GM12874 (cell line): ENCODE measurements at regions not wholly inside any gene's neighbourhood (a gene's known extent, or its start where the extent isn't known, plus 50 kb on each side); places are given as distances from the start of the nearest gene placed in this dataset.

Experiments
- CTCF ChIP-seq: IDR thresholded peaks from 2 replicates; pipeline ENCODE4 v1.5.1; 2011; ENCODE audit warnings: low read depth, mild to moderate bottlenecking, control low read depth, low read length, moderate library complexity; ENCODE audit not compliant: insufficient read depth

DNA sequence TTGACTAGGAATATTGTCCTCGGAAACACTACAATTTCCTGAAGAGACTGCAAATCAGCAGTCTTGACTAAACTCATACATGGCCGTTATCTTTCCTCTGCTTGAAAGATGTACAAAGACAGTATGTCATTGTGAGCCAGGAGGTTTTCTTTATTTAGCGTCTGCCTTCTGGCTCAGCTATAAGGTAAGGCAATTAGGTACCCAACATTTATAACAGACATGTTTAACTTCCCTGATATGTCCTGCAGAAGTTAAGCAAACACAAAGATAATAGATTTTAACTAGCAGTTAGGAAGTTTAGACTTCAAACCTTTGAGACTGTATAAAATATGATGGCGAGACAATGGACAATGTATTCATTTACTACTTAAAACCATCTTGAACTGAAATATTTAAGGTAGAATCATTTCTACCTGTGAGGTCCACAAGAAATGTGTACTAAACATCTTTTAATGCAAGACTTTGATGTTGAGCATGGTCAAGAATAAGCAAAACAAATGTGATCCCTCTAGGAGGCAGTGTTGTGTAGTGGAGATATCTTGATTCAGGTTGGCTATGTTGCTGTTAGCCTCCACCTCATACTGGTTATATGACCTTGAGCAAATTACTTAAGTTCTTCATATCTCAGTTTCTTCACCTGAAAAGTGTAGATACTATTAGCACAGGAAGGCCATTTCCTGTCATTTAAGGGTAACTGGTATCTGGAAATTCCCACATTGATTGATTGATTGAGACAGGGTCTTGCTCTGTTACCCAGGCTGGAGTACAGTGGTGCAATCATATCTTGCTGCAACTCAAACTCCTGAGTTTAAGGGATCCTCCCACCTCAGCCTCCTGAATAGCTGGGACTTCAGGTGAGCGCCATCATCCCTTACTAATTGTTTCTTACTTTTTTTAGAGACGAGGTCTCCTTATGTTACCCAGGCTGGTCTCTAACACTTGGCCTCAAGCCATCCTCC is 96.3 kb upstream of the EEA1 start:
- peak; percentile 52; the same call in 1 of the 2 replicates for TF ChIP-seq CTCF

DNA sequence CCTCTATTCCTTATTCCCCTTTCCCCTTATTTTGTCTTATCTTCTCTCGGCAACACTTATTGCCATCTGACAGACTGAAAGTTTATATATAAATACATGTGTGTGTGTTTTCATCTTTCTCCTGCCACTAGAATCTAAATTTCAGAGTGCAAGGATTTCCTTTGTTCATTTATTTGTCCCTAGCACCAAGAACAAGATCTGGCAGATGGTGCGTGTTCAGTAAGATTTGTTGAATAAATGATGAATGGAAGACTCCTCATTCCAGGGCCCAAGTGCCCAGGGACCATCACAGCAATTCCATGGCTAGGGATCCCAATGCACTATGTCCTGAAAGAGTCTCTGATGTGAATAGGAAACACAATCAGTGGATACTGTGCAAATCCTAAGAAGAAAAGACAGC is 97.9 kb upstream of the EEA1 start:
- no peak for TF ChIP-seq CTCF

- TF ChIP-seq CTCF, result no peak
Measured at GRCh38 chr12:93029091-93029490, 100.0 kb upstream of the EEA1 start.

GRCh38 chr12:93031028-93031427 is 101.9 kb upstream of the EEA1 start:
- TF ChIP-seq CTCF, result no peak

GRCh38 chr12:93032758-93033157 is 103.7 kb upstream of the EEA1 start:
- no peak for TF ChIP-seq CTCF

DNA sequence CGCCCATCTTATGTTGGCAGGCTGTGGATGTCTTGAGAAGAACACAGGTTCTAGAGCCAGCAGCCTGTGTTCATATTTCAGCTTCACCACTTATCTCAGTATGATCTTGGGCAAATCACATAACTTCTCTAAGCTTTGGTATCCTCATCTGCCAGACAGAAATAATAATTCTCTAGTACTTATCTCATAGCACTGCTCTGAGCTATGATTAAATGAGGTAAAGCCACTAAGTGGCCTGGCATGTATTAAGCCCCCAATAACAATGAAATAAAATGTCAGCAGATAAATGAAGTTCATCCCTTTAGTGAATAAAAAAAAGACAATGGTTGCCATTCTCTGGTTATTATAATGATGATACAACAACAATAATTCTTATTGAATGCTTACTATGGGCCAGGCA is 104.9 kb upstream of the EEA1 start:
- no peak for TF ChIP-seq CTCF

- no peak for TF ChIP-seq CTCF
Measured at GRCh38 chr12:93039062-93039461, 110.0 kb upstream of the EEA1 start.
